Activated CD4-positive, alpha-beta T cell treated with anti-CD3 and anti-CD28 coated beads, Interleukin-2, Interleukin-6, amounts not matched to agents 100 ng/mL and 50 ng/mL, durations not matched to agents 16 hours and 8 hours (primary cell): ENCODE measurements at regions not wholly inside any gene's neighbourhood (a gene's known extent, or its start where the extent isn't known, plus 50 kb on each side); places are given as distances from the start of the nearest gene placed in this dataset.
"Not testable (repeated sequence)": the region's sequence is repeated elsewhere in the genome, so short reads cannot be mapped to it uniquely, and the experiment has no call there.

Source experiments
- DNase-seq: peaks from one replicate; pipeline ENCODE4 v3.0.0-alpha.2; 2020

DNA sequence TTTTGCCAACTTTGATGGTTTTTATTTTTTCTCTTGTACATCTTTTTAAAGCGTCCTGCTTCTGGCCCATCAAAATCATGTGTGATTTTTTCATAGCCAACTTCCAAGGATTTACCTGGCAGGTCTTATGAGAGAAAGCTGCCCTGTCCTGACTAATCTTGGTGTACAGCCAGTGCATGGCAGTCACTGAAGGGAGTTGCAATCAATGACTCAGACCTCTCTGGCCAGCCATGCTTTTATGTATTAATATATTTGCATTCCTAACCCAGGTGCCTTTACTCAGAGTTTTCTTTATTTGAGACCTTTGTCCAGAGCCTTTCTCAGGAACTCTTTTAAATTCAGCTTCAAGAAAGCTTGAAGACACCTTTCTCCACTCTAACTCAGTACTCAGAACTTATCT lies 691.5 kb upstream of the HTR2C start:
- no peak for DNase-seq

DNA sequence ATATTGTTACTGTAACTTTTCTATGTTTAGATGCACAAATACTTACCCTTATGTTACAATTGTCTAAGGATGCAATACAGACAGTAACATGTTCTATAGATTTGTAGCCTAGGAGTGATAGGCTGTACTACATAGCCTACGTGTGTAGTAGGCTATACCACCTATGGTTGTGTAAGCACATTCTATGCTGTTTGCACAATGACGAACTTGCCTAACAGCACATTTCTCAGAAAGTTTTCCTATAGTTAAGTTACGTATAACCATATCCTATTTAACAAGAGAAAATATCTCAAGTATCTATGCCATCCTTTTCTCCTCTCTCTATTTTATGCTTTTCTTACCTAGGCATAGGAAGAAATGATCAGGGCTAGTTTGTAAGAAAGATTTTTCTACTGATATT lies 710.8 kb upstream of the HTR2C start:
- DNase-seq: no peak

DNA sequence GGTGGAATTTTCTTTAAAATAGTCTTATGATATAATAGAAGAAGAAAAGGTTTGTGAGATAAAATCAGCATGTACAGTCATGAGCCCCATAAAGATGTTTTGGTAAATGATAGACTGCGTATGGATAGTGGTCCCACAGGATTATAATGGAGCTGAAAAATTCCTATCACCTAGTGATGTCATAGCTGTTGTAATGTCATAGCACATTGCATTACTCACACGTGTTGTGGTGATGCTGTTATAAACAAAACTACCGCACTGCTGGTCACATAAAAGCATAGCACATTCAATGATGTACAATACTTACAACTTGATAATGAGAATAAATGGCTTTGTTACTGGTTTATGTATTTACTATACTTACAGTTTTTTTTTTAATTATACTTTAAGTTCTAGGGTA lies 715.2 kb upstream of the HTR2C start:
- DNase-seq: no peak

- DNase-seq: no peak
These were observed 715.7 kb upstream of the HTR2C start for GRCh38 chrX:113868177-113868576.

- DNase-seq: no peak
These were observed 734.5 kb upstream of the HTR2C start for GRCh38 chrX:113849408-113849807.

DNA sequence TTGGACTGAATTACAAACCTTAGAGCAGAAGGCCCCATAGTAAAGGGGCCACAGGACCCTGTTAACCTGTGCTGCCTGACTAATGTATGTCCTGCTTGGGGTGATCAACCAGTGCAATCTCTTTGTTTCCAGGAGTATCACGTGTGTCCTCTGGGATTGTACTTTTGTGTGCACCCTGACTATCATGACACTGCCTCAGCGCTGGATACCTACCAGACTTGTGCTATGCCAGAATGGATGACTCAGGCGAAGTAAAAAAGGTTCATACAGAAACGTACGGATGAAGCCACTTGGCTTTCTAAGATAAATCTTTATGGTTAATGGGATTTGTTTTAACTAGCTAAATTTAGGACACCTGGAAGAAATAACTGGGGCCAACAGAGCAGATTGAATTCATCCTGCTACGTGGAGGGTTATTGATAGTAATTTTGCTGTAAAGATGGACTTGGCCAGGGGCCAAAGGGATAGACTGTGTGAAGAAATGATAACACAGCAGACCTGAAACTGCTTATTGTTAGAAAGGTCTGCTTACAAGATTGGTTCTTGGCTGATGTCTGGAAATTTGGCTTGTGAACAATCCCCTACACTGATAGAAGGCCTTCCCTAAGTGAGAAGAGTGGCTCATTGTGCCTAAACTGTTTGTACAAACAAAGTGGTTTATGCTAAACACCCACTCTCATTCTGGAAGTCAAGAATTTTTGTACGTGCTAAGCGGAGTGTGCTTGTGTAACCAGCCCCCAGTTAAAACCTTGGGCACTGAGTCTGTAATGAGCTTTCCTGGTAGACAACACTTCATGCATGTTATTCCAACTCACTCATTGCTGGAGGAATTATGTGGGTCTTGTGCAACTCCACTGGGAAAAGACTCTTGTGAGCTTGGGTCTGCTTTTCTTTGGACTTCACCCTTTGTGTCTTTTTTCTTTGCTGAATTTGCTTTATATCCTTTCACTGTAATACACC lies 750.5 kb upstream of the HTR2C start:
- no peak for DNase-seq

- no peak for DNase-seq
These were observed 755.4 kb upstream of the HTR2C start for GRCh38 chrX:113828470-113828869.

GRCh38 chrX:113818346-113818745 lies 765.5 kb upstream of the HTR2C start:
- no peak for DNase-seq

GRCh38 chrX:113804819-113805218 lies 779.1 kb upstream of the HTR2C start:
- DNase-seq: no peak

DNA sequence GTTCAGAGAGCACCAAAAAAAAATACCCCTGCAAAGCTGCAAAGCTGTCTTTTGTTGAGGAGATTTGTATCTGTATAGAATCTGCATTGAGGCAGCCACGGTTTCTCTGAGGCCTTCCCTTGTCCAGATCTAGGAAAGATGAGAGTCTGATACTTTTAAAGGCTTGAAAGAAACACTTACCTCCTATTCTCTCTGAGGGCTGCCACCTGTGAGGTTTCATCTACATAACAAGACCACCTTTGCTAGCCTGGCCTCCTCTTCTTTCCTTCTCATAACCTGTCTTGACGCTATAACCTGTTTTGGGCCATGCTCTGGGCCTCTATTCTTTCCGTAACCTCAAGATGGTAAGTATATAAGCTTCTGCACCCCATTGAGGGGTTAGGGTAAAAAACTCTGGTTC lies 779.6 kb upstream of the HTR2C start:
- no peak for DNase-seq

GRCh38 chrX:113802837-113803236 lies 781.0 kb upstream of the HTR2C start:
- no peak for DNase-seq

DNA sequence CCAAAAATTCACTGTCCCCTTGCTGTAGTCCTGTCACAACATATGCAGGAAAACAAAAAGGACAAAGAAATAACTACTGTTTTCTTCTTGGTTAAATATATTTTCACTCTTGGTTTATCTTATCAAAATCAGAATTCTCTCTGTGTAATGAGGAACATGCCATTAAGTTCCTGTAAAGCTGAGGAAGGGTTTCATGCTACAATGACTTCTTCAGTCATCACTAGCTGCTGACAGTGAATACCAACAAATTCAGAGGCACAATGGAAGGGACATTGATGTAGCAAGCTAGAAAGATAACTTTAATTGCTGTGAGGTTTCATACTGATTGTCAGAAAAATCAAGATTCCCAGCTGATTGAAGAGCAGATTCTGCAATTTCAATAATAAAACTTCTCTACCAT lies 782.9 kb upstream of the HTR2C start:
- no peak for DNase-seq

GRCh38 chrX:113793563-113793962 lies 790.3 kb upstream of the HTR2C start:
- DNase-seq: no peak

GRCh38 chrX:113790987-113791386 lies 792.9 kb upstream of the HTR2C start:
- DNase-seq: no peak

DNA sequence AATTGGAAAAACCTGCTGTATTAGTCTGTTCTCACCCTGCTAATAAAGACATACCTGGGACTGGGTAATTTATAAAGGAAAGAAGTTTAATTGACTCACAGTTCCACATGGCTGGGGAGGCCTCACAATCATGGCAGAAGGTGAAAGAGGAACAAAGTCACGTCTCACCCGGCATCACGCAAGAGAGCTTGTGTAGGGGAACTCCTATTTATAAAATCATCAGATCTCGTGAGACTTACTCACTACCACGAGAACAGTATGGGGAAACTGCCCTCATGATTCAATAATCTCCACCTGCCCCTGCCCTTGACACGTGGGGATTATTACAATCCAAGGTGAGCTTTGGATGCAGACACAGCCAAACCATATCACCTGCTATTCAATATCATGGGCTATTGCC lies 799.1 kb upstream of the HTR2C start:
- DNase-seq: not testable (repeated sequence)

- no peak for DNase-seq
These were observed 813.1 kb upstream of the HTR2C start for GRCh38 chrX:113770806-113771205.

DNA sequence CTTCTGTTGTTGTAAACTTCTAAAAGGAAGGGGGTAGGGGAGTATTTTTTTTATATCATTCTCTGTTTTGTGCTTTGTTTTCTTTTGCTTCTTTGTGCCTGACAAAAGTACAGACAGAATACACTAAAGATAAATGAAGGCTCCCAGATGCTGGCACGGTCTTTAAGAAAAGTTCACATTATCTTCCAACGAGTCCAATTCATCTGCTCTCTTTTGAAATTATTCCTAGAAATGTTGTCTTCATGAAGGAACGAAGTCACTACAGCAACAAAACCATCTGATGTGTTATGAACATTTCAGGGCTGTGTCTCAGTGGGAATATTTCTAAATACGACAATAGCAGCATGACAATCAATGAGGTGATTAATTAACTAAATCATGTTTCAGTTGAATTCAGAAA lies 813.8 kb upstream of the HTR2C start:
- no peak for DNase-seq

DNA sequence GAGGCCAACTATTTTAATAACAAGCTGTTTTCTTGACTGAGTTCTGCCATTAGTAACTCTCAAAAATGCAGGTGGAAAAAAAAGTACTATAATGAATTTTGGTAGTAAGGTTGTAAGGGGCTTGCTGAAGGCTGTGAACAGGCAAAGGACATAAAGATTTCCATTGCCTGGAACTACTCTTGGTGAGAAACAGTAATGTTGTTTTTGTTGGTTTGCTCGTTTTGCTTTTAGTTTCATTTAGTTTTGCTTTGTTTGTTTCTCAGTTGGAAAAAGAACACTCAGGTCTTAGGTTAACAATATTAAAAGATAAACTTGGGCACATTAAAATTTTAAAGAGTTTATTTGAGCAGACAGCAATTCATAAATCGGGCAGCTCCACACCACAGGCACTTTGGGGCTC lies 824.5 kb upstream of the HTR2C start:
- no peak for DNase-seq

DNA sequence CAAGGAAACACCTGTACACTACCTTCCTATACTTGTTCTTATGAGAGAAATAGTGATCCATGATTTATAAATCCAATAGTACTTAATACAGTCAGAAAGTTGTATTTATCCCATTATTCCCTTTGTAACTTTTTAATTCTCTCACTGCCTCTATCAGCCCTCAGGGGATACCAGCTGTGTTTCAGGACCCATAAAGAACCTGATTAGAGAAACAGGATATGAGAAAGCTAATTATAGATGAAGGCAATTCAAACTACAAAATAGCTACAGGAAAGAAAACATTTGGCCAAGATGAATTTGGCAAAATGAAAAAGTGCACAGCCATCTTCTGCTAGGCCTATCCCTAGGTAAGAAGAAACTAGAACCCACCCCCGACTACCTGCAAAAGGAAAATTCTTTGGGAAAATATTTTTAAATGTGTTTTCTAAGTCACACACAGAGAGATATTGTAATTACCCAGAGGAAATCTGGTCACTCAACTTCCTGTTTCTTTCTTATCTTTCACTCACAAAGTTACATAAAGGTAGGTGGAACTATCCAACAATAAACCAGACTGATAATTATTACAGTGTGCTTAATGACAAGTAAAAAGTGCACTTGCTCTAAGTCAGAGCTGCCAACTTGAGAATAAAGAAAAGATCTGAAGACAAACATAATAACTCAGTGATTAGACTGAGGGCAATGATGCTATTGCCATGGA lies 836.5 kb upstream of the HTR2C start:
- DNase-seq: no peak

DNA sequence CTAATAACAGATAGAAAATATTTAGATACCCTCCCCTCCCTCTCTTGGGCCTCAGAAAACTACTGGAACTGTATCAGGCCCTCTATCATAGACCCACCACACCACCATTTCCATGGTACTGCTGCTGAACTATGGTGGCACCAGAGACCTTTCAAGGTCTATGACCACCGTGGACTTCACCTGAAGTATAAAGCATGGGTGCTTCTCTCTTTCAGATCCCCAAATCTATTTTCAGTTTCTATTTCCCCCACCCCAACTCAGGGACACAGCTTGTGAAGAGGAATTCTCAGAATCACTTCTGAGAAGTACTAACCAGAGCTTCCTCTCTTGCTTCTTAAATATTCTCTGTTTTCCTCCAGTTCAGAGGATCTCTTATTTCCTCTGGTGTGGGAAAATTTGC lies 840.8 kb upstream of the HTR2C start:
- DNase-seq: no peak

DNA sequence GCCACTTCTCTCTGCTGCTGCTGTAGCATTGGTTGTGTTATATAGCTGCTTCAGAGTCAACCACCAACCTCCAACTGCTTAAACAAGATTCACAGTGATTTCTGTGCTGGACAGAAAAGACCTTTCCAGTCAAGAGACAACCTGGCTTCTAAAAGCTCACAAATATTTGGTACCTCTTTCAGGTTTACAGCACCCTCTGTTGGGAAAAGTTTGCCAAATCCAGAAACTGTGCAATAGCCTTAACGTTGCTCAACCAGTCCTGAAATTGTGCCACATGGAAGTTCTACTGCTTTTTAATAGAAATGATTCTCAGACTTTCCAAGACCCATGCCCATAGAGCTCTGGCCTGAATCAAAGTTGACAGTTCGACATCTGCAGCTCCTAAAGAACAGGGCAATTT lies 842.1 kb upstream of the HTR2C start:
- DNase-seq: no peak

GRCh38 chrX:113728937-113729336 lies 854.9 kb upstream of the HTR2C start:
- no peak for DNase-seq

DNA sequence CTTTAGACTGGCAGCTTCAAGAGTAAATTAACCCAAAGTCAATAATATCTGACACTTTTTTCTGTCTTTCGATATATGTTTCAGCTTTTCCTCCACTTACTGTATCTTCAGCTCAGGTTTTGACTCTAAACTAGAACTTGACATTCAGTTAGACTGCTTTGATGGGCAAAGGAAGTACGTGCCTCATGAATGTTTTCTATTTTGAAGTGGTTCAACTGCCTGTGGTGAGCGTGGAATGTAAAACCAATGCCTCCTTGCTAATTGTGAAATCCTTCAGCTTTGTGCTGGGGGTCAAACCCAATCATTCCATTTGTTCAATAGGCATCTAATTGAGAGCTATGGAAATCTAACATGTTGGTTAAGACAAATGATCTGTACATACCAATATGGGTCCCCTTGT lies 857.0 kb upstream of the HTR2C start:
- no peak for DNase-seq

- DNase-seq: no peak
These were observed 857.4 kb upstream of the HTR2C start for GRCh38 chrX:113726466-113726865.
